ENCODE measurements at regions not wholly inside any gene's neighbourhood (a gene's known extent, or its start where the extent isn't known, plus 50 kb on each side); places are given as distances from the start of the nearest gene placed in this dataset.
A peak's percentile ranks its signal among the peaks of the same experiment; 100 is the strongest.
"Not testable (repeated sequence)": the region's sequence is repeated elsewhere in the genome, so short reads cannot be mapped to it uniquely, and the experiment has no call there.

DNA sequence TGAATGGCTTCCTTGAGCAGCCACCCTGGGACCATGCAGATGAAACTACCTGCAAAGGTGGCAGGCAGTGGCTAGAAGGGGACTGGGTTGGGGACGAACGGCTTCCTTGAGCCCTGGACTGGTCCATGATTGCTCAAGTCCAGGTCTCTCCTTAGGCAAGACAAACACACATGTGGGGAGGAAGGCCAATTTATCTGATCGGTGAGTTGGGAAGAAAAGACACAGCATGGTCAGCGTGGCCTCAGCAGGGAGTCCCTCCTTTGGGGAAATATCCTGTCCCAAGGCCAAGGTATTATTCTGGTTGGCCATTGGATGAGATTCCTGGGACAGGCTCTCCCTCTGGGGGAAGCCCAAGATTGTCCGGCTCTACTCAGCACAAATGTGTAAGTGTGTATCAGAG, 116.3 kb upstream of the ERG start:
- no peak for DNase-seq (ENCODE audit: low read depth)

DNA sequence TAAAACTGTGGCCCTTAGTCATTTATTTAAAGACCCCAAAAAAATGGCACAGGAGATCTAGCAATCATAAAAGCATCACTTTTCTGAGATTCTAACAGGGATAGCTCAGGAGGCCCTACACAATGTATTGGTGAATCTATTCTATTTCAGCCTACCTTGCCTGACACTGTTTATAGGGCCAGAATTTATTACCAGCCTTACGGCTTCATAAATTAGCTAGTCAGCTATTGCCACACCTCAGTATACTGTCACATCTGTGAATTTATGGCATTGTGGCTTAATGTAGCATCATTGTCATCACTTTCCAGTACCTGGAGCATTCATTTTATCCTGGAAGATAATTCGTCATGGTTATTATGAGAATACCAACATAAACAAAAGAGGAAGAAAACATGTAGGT, 121.2 kb upstream of the ERG start:
- DNase-seq (ENCODE audit: low read depth), result no peak

- no peak for DNase-seq (ENCODE audit: low read depth)
Observed at GRCh38 chr21:38619992-38620479, 121.8 kb upstream of the ERG start.

DNA sequence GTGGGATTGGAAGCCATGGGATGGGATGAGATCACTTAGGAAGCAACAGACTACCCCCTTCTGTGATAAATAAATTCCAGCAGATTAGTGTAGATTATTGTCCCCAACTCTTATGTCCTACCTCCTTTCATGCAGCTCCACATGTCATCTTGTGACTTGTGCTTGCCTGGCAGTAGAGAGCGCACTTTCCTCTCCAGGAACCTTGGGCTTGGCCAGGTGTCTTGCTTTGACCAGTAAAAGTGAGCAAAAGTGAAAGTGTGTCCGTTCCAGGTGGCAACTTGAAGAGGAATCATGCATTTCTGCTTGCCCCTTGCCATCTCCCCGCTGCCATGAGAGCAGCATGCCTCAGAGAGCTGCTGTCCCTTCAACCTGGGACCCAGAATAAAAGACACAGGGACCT, 122.9 kb upstream of the ERG start:
- DNase-seq (ENCODE audit: low read depth), result no peak

DNA sequence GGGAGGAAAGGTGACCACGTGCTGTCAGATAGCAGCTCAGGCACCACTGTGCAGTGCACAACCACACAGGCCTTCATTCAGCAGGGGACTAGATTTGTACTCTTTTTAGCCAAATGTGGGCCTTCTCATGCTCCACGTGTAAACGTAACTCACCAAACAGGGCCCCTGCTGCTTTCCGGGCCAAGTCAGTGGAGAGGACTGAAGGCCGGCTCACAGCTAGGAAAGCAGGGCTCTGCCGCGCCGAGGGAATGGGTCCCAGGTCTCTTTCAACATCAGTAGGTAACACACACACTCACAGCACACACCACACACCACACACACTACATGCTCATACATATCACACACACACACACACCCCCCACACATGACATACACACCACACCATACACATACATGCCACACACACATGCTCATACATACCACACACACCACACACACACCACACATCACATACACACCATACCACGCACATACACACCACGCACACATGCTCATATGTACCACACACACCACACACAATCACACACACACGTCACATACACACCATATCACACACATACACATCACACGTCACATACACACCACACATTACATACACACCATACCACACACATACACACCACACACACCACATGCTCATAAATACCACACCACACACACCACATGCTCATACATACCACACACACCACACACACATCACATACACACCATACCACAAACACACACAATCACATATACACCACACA, 124.0 kb upstream of the ERG start:
- no peak for DNase-seq (ENCODE audit: low read depth)

- no peak for DNase-seq (ENCODE audit: low read depth)
Observed at GRCh38 chr21:38622827-38623209, 124.5 kb upstream of the ERG start.

- no peak for DNase-seq (ENCODE audit: low read depth)
Observed at GRCh38 chr21:38623552-38623951, 125.3 kb upstream of the ERG start.

DNA sequence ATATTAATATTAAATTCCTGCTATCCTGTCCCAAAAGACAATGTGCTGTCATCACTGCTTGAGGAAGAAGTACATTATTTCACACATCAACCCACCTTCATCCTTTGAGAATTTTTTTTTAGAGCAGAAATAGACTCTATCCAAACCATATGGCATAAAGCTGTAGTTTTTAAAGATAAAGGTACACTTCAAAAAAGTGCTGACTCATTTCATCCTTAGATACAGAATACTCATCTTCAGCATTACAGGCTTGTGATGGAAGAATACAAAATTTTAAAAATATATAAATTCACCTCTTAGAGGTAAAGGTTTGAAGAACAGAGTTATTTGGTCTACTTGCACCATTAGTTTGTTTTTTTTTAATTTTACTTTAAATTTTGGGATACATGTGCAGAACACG, 126.7 kb upstream of the ERG start:
- no peak for DNase-seq (ENCODE audit: low read depth)

GRCh38 chr21:38626306-38626705, 128.0 kb upstream of the ERG start:
- DNase-seq (ENCODE audit: low read depth), result no peak

DNA sequence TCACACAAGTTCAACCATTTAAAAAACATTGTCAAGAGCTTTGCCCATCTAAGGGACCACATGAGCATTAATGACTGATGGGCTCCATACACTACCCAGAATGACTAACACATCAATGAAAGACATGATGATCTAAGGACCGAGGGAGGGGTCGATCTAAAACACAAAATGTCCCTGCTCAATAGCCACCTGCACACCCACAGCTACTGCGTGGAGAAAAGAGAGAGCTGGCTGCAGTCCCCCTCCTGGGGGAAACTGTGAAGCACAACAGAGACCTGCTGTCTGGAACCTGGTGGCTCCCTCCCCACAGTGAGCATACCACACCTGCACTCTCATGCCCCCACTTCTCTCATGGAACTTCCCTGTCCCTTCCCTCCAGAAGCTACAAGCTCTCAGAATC, 130.1 kb upstream of the ERG start:
- no peak for DNase-seq (ENCODE audit: low read depth)

DNA sequence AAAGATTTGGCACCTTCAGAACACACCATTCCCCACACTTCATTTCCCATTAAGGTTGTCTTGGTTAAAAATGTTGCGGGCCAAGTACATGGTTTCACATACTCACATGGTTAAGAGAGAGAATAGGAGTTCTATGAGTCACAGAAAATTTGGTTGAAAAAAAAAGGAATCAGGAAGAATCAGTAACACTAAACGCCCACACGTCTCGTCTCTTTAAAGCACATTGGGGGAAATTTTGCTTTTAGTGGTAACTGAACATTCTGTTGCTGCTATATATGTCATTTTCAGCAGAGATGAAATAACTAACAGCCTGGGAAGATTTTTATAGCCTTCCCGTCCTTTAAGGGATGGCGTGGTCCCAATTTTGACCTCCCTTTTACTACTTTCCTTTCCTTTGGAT, 132.9 kb upstream of the ERG start:
- DNase-seq (ENCODE audit: low read depth), result no peak

DNA sequence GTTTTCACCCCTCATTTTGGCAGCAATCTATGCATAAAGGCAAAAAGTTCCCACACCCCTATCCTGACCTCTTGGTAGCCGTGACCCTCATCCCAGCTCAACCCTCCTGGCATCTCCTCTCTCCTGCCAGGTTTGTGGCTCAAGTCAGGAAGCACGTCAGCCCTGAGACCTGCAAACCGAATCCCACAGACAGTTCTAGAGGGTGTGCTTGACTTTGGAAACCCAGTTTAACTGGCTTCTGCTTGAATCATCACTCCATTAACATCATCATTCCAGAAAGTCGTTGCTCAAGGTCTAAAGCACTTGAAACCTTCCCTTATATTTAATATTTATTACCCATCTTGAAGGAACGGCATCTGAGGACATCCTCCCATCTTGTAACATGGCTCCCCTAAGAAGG, 133.4 kb upstream of the ERG start:
- DNase-seq (ENCODE audit: low read depth), result no peak

- DNase-seq (ENCODE audit: low read depth), result no peak
Observed at GRCh38 chr21:38637161-38637560, 138.9 kb upstream of the ERG start.

GRCh38 chr21:38639571-38640354, 141.5 kb upstream of the ERG start:
- no peak for DNase-seq (ENCODE audit: low read depth)

- DNase-seq (ENCODE audit: low read depth), result not testable (repeated sequence)
Observed at GRCh38 chr21:38640355-38640742, 142.1 kb upstream of the ERG start.

- DNase-seq (ENCODE audit: low read depth), result no peak
Observed at GRCh38 chr21:38643404-38644023, 145.2 kb upstream of the ERG start.

DNA sequence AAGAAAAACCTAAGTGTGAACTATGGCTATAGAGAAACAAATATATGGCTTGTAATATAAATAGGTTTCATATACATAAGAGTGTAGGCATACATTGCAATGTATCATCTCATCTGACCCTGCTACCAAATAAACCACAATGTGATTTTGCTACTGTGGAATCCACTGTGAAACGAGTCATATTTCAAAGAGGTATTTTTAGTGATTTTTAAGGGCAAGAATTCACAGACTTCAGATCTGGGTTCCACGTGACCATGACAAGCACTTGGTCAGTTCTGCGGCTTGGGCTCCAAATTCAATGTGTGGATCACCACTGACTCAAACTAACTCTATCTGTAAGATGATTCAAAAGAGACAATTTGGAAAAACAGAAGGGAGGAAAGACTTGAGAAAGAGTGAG, 147.0 kb upstream of the ERG start:
- DNase-seq (ENCODE audit: low read depth), result peak; percentile 92

- peak; percentile 46 for DNase-seq (ENCODE audit: low read depth)
Observed at GRCh38 chr21:38646213-38646837, 148.0 kb upstream of the ERG start.

DNA sequence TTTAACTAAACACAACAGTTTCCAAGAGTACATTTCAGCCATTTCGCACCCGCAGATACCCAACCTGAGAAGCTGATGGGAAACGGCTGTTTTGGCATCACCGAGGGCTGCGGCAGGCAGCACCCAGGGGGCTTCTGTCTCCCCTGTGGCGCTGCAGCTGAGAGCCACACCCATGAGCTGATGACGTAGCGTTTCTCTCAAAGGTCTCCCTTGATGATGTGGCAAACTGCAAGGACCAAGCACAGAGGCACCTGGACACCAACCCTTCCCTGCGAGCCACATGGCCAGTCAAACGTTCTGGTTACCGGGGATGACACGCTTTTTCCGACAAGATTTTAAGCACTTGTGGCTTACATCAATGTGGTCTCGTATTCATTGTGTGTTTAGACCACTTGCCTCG, 150.8 kb upstream of the ERG start:
- DNase-seq (ENCODE audit: low read depth), result no peak

DNA sequence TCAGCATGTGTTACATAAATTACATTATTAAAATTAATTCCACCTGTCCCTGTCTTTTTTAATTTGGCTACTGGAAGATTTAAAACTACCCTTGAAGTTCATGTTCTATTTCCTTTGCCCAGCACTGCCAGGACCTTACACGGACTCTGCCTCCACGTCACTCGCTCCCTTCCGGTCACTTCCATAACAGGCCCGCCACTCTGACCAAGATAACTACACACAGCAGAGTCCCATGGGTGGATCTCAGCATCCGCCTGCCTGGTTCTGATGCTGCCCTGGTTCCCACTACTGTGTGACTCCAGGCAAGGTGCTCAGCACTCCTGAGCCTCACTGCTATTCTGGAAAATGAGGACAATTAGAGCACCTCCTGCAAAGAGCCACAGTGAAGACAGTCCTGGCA, 153.3 kb upstream of the ERG start:
- DNase-seq (ENCODE audit: low read depth), result no peak

DNA sequence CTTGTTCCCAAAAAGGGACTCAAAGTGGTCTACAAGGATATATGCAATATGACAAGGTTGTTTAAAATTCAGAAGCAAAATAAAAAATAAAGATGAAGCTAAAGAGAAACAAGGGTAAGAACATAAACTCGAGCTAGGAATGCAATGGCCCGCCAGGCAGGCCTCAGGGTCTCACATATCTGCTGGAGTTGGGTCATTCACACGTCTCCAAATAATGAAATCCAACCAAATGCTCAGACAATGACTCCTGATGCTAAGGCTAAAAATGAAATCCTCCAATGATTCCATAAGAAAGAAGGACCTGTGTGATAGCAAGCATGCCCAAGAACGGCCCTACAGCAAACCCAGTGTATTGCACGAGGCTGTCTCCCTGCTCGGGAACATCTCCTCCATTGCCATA, 153.3 kb upstream of the ETS2 start:
- no peak for DNase-seq (ENCODE audit: low read depth)

DNA sequence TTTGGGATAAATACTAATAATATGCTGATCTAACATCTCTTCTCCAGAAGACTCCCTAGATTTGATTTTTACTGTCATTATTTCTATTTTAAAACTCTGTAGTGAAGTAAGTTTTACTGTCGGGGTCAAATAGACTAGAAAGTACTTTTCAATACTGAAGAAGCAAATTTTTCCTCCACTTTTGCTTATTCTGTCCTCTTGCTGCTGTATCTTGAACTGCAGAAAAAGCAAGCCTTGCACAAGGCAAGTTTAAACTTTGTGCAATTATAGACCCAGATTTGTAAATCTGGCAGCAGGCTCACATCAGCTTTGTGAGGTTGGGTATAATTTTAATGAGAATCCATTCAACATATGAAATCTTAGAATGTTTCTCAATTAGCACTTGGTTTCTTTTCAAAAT, 151.1 kb upstream of the ETS2 start:
- no peak for DNase-seq (ENCODE audit: low read depth)

DNA sequence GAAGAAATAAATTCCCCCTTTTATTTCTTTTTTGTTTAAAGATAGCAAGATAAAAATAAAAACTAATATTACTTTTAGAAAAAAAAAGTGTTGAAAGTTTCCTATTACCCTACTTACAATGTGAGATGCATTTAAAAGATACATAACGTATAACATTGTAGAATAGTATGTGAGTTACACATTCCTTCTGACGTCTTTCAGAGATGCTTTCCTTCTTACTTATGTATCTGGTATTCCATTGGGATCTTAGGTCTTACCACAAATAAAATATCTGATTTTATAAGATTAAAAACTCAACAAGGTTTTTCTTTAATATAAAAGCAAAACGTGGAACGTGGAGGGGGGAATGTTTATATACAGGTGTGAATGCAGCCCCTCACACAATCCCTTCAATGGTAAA, 147.2 kb upstream of the ETS2 start:
- no peak for DNase-seq (ENCODE audit: low read depth)
